Small intestine (tissue), 7 donors: ENCODE measurements at regions not wholly inside any gene's neighbourhood (a gene's known extent, or its start where the extent isn't known, plus 50 kb on each side); places are given as distances from the start of the nearest gene placed in this dataset.

Experiments
- DNase-seq, 2 donors: peaks; one replicate each; pipeline versions ENCODE4 v3.0.0 to v3.0.0-alpha.2; 2013
- FAIRE-seq: peaks from 2 replicates; lab custom pipeline; 2012; peaks lifted over from hg19 to GRCh38; lab: Jason Lieb, UNC
- H3K27ac ChIP-seq, 3 donors: one replicate each; pipeline ENCODE4 v1.5.1; 2013; ENCODE audit warnings: low read length in 2 of 3, mild to moderate bottlenecking in 2 of 3, control low read depth in 1 of 3, inconsistent platforms in 1 of 3, low read depth in 1 of 3, moderate library complexity in 1 of 3
- H3K27me3 ChIP-seq, 3 donors: one replicate each; pipeline ENCODE4 v1.6.1; 2013; ENCODE audit warnings: low read length in 3 of 3, inconsistent platforms in 1 of 3; ENCODE audit not compliant: control insufficient read depth in 3 of 3, insufficient read depth in 3 of 3
- H3K36me3 ChIP-seq, 3 donors: one replicate each; pipeline ENCODE4 v1.6.1; 2013; ENCODE audit warnings: low read length in 3 of 3, inconsistent platforms in 1 of 3, low read depth in 1 of 3, mild to moderate bottlenecking in 1 of 3, moderate library complexity in 1 of 3; ENCODE audit not compliant: control insufficient read depth in 3 of 3, insufficient read depth in 2 of 3
- H3K4me1 ChIP-seq, 3 donors: one replicate each; pipeline ENCODE4 v1.6.1; 2013; ENCODE audit warnings: low read length in 2 of 3, inconsistent platforms in 1 of 3, low read depth in 1 of 3, mild to moderate bottlenecking in 1 of 3, moderate library complexity in 1 of 3; ENCODE audit not compliant: control insufficient read depth in 3 of 3, insufficient read depth in 2 of 3
- H3K4me3 ChIP-seq, 3 donors: one replicate each; pipeline ENCODE4 v1.5.1; 2013; ENCODE audit warnings: low read length in 3 of 3, control low read depth in 1 of 3, inconsistent platforms in 1 of 3, low read depth in 1 of 3, mild to moderate bottlenecking in 1 of 3, moderate library complexity in 1 of 3
- H3K9me3 ChIP-seq, 2 donors: one replicate each; pipeline ENCODE4 v1.6.1; 2013; ENCODE audit warnings: low read depth in 1 of 2, low read length in 1 of 2; ENCODE audit not compliant: control insufficient read depth in 2 of 2, insufficient read depth in 1 of 2
- WGBS, 3 donors: extraction: QIAGEN DNeasy Blood & Tissue Kit; methylation state at CpG; one replicate each; pipeline ENCODE4 v1.1.7; 2013; 5-methylcytosine and 5-hydroxymethylcytosine counted together
- donor health status: healthy with polysubstance abuse.
- donor health status: control.
- donor health status: control.
- donor health status: Bipolar disorder and iron deficiency.
- donor health status: healthy.

DNA sequence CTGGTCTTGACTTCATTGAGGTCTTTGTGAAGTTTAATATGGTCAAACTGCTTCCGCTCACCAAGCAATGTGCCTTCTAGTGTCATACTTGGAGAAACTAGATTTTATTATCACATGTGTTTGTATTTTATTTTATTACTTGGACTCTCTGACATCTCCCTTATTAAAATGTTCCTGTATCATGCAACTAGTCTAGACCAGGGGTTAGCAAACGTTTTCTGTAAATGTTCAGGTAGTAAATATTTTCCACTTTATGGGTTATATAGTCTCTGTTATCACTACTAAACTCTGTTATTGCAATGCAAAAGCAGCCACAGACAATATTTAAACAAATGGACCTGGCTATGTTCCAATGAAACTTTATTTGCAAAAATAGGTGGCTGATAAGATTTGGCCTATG lies 443.8 kb downstream of the MID1IP1 start:
- FAIRE-seq (no peak), DNase-seq (peak in 1 of 2 donors; percentile 32)
- no peaks in the 10 kb centered on the region for H3K9me3 ChIP-seq
- H3K36me3 ChIP-seq: no peaks in the 10 kb centered on the region
- H3K27ac ChIP-seq: peak overlapping the region in 1 of 3 donors; percentile 25
- H3K4me3 ChIP-seq: no peak overlapping the region
- 35 to 69% (median 53%) methylated on average over 2 of the region's 2 CpGs for WGBS, 3 donors
- peaks cover 0 to 2% (median 0%) of the 10 kb centered on the region in 3 donors for H3K27me3 ChIP-seq
- H3K4me1 ChIP-seq: peaks cover 0 to 20% (median 0%) of the 10 kb centered on the region in 3 donors

DNA sequence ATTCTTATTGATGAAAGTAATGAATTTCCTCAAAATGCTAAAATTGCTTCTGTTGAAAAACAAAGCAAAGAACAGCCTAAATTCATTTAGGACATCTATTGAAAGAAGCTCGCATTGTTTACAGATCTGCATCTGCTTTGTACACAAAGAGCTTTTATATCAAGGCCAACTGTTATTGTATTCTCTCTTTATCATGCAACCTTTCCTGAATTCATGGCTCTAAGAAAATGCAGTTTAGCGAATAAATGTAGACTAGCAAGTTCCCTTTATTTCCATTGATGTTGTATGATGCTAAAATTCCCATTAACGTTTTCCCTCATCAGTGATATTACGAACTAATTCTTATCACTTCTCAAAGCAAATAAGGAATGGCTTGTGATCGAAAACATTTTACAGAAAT lies 446.3 kb downstream of the MID1IP1 start:
- no peaks in the 10 kb centered on the region for H3K36me3 ChIP-seq
- H3K9me3 ChIP-seq: no peaks in the 10 kb centered on the region
- DNase-seq (no peak), FAIRE-seq (no peak)
- no peak overlapping the region for H3K4me3 ChIP-seq
- peaks cover 0 to 17% (median 0%) of the 10 kb centered on the region in 3 donors for H3K4me1 ChIP-seq
- H3K27me3 ChIP-seq: peaks cover 0 to 2% (median 0%) of the 10 kb centered on the region in 3 donors
- 75 to 85% (median 77%) methylated on average over 5 of the region's 5 CpGs for WGBS, 3 donors
- no peak overlapping the region for H3K27ac ChIP-seq

DNA sequence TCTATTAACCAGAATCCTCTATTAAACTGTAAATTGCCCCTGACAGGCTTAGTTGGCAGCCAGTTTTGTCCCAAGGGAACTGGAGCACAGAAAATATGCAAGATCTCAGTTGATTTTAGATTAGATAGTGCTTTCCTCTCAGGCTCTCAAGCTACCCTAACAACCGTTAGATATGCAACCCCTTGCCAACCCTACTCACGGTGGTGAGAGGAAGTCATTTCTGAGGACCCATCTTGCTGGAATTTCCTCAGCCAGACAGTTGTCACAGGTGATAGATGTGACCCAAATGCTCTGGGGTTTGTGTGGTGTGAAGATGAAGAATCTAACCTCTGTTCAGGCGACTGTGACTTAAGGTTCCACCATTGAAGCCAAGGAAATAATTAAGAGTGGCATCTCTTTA lies 447.1 kb downstream of the MID1IP1 start:
- Histone ChIP-seq H3K4me3 (no peak overlapping the region), H3K9me3 (no peaks in the 10 kb centered on the region), H3K27ac (no peak overlapping the region), H3K36me3 (no peaks in the 10 kb centered on the region), H3K27me3 (peaks cover 0 to 2% (median 0%) of the 10 kb centered on the region in 3 donors), H3K4me1 (peaks cover 0 to 10% (median 0%) of the 10 kb centered on the region in 3 donors)
- FAIRE-seq: no peak
- DNase-seq: no peak
- WGBS, 3 donors: 45 to 51% (median 50%) methylated on average over 3 of the region's 3 CpGs

DNA sequence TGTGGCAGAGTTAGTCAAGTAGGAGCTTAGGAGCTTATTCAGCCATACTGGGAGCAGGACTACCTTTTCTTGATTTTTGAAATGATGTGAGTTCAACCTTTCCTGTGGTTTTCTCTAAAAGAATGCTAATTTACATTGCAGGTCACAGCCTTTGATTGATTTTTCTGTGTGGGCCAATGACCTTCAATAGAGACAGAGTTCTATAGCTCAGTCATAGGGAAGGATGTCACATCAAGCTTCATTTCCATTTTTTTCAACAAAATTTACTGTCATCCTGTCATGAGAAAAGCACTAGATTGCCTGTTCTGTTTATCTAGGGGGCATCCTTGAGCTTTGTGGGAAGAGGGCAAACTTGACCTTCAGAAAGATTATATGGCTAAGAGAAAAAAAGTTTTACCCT lies 448.7 kb downstream of the MID1IP1 start:
- FAIRE-seq: no peak
- no peaks in the 10 kb centered on the region for H3K9me3 ChIP-seq
- peaks cover 0 to 4% (median 0%) of the 10 kb centered on the region in 3 donors for H3K4me1 ChIP-seq
- no peaks in the 10 kb centered on the region for H3K36me3 ChIP-seq
- no peak overlapping the region for H3K27ac ChIP-seq
- H3K27me3 ChIP-seq: peaks cover 0 to 2% (median 0%) of the 10 kb centered on the region in 3 donors
- DNase-seq: no peak
- H3K4me3 ChIP-seq: no peak overlapping the region

DNA sequence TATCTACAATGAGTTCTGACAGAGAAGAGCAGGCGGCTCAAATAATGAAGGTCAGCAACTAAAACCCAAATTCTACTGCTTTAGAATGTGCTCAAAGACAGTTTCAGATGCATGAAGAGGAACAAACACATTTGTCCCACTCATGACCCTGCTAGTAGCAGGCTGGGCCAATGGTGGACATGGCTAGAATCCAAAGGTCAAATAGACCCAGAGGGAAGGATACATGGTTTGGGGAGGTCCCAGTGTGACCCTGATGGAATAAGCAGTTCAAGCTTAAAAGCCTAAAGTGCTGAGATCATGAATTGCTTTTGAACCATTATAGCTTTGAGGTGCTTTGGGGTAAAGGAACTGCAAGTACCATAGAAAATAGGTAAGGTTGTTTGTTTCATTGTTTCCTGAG lies 450.7 kb downstream of the MID1IP1 start:
- no peaks in the 10 kb centered on the region for H3K4me1 ChIP-seq

DNA sequence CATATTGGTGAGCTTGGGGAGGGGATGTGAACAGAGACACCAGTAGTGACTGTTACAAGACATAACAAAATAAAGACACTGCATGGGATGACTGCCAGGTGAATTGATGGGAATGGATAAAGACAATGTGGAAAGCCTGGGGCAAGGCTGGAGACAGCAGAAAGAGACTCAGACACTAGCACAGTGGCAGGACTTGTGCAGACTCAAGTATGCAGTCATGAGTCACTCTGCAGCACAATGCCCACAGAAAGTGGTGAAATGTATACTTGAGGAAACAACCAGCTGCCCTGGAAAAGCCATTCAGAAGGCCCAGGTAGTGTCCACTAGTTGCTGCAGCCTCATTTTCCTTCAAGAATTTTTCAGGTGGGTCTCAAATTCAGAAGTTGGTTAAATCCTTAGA lies 452.3 kb downstream of the MID1IP1 start:
- FAIRE-seq (no peak), DNase-seq (no peak)
- Histone ChIP-seq H3K4me1 (peaks cover 0 to 2% (median 0%) of the 10 kb centered on the region in 3 donors), H3K27me3 (no peaks in the 10 kb centered on the region), H3K36me3 (no peaks in the 10 kb centered on the region), H3K9me3 (peaks cover 0 to 2% of the 10 kb centered on the region in 2 donors), H3K27ac (no peak overlapping the region), H3K4me3 (no peak overlapping the region)

More for the DNA sequence above, 450.7 kb downstream of the MID1IP1 start:
- no peak for DNase-seq
- peaks cover 0 to 2% (median 0%) of the 10 kb centered on the region in 3 donors for H3K27me3 ChIP-seq
- FAIRE-seq: no peak
- no peak overlapping the region for H3K27ac ChIP-seq
- H3K9me3 ChIP-seq: peaks cover 0 to 2% of the 10 kb centered on the region in 2 donors
- no peaks in the 10 kb centered on the region for H3K36me3 ChIP-seq
- 57 to 98% (median 94%) methylated on average over 1 of the region's 1 CpG for WGBS, 3 donors
- H3K4me3 ChIP-seq: no peak overlapping the region

DNA sequence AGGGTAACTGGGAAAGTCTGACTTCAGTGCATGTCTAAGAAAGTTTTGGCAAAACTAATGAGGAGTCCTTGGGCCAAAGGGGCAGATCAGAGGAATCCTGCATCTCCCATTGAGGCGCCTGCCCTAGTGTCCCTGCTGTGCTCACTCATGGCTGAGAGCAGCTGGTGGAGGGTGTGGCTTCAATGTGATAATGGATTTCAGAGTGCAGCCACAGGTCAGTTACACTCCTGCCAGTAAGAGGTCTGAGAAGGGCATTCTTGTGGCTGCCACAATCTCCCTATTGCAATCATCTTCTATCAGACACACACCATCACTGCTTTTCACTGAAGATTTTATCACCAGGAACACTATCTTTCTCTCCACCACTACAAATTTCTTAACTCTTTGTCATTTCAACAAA lies 457.1 kb downstream of the MID1IP1 start:
- FAIRE-seq: no peak
- 23 to 74% (median 44%) methylated on average over 1 of the region's 1 CpG for whole genome bisulfite sequencing, 3 donors
- H3K27me3 ChIP-seq: no peaks in the 10 kb centered on the region
- no peak overlapping the region for H3K27ac ChIP-seq
- DNase-seq: peak; percentile 35 to 53
- H3K4me3 ChIP-seq: no peak overlapping the region
- peaks cover 0 to 2% of the 10 kb centered on the region in 2 donors for H3K9me3 ChIP-seq
- peaks cover 0 to 11% (median 0%) of the 10 kb centered on the region in 3 donors for H3K4me1 ChIP-seq
- H3K36me3 ChIP-seq: no peaks in the 10 kb centered on the region

DNA sequence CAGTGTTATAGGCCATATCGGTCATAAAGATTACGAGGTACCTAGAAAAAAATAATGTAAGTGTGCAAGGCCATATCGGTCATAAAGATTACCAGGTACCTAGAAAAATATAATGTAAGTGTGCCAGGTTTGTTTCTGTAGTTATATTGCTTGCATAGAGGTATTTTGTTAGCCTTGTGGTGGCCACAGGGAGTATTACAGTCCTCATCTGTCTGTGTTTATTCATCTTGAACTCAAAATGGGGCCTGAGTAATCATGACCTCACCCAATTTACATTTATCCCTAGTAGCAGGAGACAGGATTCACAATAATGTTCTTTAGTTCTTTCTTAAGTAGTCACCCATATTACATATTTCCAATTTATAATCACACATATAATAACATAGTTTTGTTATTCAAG lies 459.7 kb downstream of the MID1IP1 start:
- Histone ChIP-seq H3K4me1 (peaks cover 0 to 11% (median 0%) of the 10 kb centered on the region in 3 donors), H3K9me3 (peaks cover 0 to 4% of the 10 kb centered on the region in 2 donors), H3K36me3 (no peaks in the 10 kb centered on the region), H3K27ac (no peak overlapping the region), H3K27me3 (no peaks in the 10 kb centered on the region), H3K4me3 (no peak overlapping the region)
- FAIRE-seq: no peak
- peak in 1 of 2 donors; percentile 13 for DNase-seq
- 37 to 70% (median 67%) methylated on average over 3 of the region's 3 CpGs for WGBS, 3 donors
